HL-60 (cell line): ENCODE measurements at regions not wholly inside any gene's neighbourhood (a gene's known extent, or its start where the extent isn't known, plus 50 kb on each side); places are given as distances from the start of the nearest gene placed in this dataset.

Experiments
- CTCF ChIP-seq: IDR thresholded peaks from one replicate; pipeline ENCODE4 v1.5.1; 2011; ENCODE audit warnings: low read length, control low read depth, inconsistent platforms; ENCODE audit not compliant: insufficient read depth
- GABPA ChIP-seq: IDR thresholded peaks from 2 replicates; pipeline ENCODE4 v1.6.1; 2012; ENCODE audit warnings: low read depth
- POLR2AphosphoS5 ChIP-seq: IDR thresholded peaks from 2 replicates; pipeline ENCODE4 v1.6.1; 2012; ENCODE audit warnings: low read depth
- REST ChIP-seq: IDR thresholded peaks from 2 replicates; pipeline ENCODE4 v1.6.1; 2012; ENCODE audit warnings: low read depth; ENCODE audit not compliant: insufficient replicate concordance
- SPI1 ChIP-seq: IDR thresholded peaks from 2 replicates; pipeline ENCODE4 v1.6.1; 2012; ENCODE audit warnings: low read depth, mild to moderate bottlenecking, borderline replicate concordance

GRCh38 chr22:46047226-46047625, 70.3 kb upstream of the WNT7B start:
- TF ChIP-seq CTCF (no peak), REST (no peak), POLR2AphosphoS5 (no peak), GABPA (no peak), SPI1 (no peak)
